Lower leg skin (tissue), 4 donors: ENCODE measurements at regions not wholly inside any gene's neighbourhood (a gene's known extent, or its start where the extent isn't known, plus 50 kb on each side); places are given as distances from the start of the nearest gene placed in this dataset.

ENCODE experiments used
- DNase-seq, 2 donors: peaks; one replicate each; pipeline ENCODE4 v3.0.0-alpha.2; 2019; ENCODE audit warnings: low spot score in 2 of 2
- H3K4me3 ChIP-seq: fragments of 200-600 bp; sonication (generic); 2 replicates; pipeline ENCODE4 v1.5.1; 2017; ENCODE audit warnings: mild to moderate bottlenecking, low read depth; ENCODE audit not compliant: poor library complexity, severe bottlenecking
- CTCF ChIP-seq, 3 donors: fragments of 450-650 bp; IDR thresholded peaks; one replicate each; pipeline ENCODE4 v1.5.1; 2016; ENCODE audit warnings: antibody characterized with exemption in 3 of 3, mild to moderate bottlenecking in 3 of 3, moderate library complexity in 2 of 3
- POLR2A ChIP-seq, 2 donors: fragments of 450-650 bp; IDR thresholded peaks; one replicate each; pipeline ENCODE4 v1.6.1; 2016 to 2017; ENCODE audit warnings: antibody characterized with exemption in 2 of 2, mild to moderate bottlenecking in 1 of 2, moderate library complexity in 1 of 2
- whole genome bisulfite sequencing, 2 donors: methylation state at CpG; one replicate each; pipeline ENCODE4 v1.1.5; 2018; 5-methylcytosine and 5-hydroxymethylcytosine counted together
- intact Hi-C: fragments of 100-400 bp; cut with DNase I; formaldehyde crosslinking; loops from one replicate; pipeline ENCODE4 v1.15.0; 2023; ENCODE audit warnings: low total_unique reads

DNA sequence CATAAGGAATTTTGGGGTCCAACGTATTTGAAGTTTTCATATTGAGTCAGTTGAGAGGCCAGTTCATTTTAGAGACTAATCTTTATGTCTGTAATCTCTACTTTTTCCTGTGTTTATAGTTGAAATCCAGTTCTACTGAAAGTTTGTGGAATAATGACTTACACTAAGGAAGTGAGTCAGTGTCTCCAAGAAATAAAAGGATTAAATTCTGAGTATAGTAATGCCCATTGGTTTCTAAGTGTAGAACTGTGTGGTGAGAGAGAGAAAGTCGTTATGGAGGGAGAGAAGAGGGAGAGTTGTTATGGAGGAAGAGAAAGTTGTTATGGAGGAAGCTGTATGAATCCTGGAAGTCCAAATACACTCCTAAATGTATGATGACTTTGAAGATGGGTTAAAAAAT, 264.6 kb upstream of the HAND2 start:
- DNase-seq = no peak
- H3K4me3 ChIP-seq = no peak overlapping the region
- 52 to 63% methylated on average over 2 of the region's 2 CpGs for WGBS, 2 donors
- TF ChIP-seq CTCF (IDR thresholded peaks at IDR 0.05) (no peak), POLR2A (IDR thresholded peaks at IDR 0.05) (no peak)
- intact Hi-C loops = no loop called here

GRCh38 chr4:173793937-173794510, 264.0 kb upstream of the HAND2 start:
- TF ChIP-seq POLR2A (IDR thresholded peaks at IDR 0.05) (no peak), CTCF (IDR thresholded peaks at IDR 0.05) (no peak)
- WGBS, 2 donors = 81 to 91% methylated on average over 3 of the region's 3 CpGs
- no peak overlapping the region for H3K4me3 ChIP-seq
- DNase-seq = no peak
- intact Hi-C loops = no loop called here

DNA sequence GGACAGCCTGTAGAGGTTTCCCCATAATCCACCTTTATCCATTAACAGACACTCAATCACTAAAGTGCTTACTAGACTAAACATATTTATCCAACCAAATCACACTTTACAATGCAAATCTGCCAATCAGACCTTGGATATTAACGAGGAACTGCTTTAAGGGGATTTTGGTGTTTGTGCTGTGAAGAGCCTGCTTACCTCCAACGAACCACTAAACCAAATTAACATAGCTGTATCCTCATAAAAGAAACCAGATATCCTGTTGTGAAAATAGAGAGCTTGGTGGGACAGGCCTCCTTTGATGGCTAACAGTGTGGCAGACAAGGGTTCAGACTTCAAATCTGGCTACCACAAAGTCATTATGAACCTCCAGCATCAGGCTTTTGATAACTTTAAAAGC, 252.6 kb upstream of the HAND2 start:
- intact Hi-C loops = no loop called here
- no peak for TF ChIP-seq POLR2A (IDR thresholded peaks at IDR 0.05)
- TF ChIP-seq CTCF (IDR thresholded peaks at IDR 0.05) = no peak
- WGBS, 2 donors = 30 to 50% methylated on average over 2 of the region's 2 CpGs
- no peak for DNase-seq
- no peak overlapping the region for H3K4me3 ChIP-seq

DNA sequence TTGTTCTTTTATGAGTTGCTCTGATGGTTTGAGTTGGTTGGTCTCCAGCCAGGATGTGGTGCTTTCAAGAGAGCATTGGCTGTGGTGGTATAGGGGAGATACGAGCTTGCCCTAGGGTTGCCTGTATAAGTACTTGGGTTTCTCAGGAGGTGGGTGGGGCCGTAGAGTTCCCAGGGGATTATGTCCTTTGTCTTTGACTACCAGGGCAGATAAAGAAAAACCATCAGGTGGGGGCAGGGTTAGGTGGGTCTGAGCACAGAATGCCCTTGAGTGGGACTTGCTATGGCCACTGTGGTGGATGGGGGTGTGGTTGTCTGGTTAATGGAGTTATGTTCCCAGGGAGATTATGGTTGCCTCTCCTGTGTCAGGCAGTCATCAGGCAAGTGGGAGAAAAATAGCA, 247.9 kb upstream of the HAND2 start:
- no peak overlapping the region for H3K4me3 ChIP-seq
- 71 to 89% methylated on average over 2 of the region's 2 CpGs for WGBS, 2 donors
- intact Hi-C loops = no loop called here
- TF ChIP-seq CTCF (IDR thresholded peaks at IDR 0.05) (no peak), POLR2A (IDR thresholded peaks at IDR 0.05) (no peak)
- no peak for DNase-seq

DNA sequence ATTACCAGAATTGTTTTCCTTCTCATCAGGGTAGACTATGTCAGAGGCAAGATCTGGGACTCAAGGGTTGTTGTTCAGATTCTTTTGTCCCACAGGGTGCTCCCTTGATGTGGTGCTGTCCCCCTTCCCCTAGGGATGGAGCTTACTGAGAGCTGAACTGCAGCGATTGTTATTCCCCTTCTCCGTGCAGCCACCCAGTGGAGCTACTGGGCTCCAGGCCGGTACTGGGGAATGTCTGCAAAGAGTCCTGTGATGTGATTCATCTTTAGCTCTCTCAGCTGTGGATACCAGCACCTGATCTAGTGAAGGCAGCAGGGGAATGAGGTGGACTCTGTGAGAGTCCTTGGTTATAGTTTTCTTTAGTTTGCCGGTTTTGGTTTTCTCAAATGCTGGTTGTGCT, 247.4 kb upstream of the HAND2 start:
- TF ChIP-seq CTCF (IDR thresholded peaks at IDR 0.05) (no peak), POLR2A (IDR thresholded peaks at IDR 0.05) (no peak)
- no peak overlapping the region for H3K4me3 ChIP-seq
- WGBS, 2 donors = 81 to 88% methylated on average over 4 of the region's 4 CpGs
- DNase-seq = no peak
- intact Hi-C loops = no loop called here

GRCh38 chr4:173769568-173769967, 239.5 kb upstream of the HAND2 start:
- DNase-seq = no peak
- TF ChIP-seq CTCF (IDR thresholded peaks at IDR 0.05) (no peak), POLR2A (IDR thresholded peaks at IDR 0.05) (no peak)
- H3K4me3 ChIP-seq = no peak overlapping the region
- intact Hi-C loops = no loop called here
- 84 to 100% methylated on average over 1 of the region's 1 CpG for WGBS, 2 donors
